ENCODE measurements at regions not wholly inside any gene's neighbourhood (a gene's known extent, or its start where the extent isn't known, plus 50 kb on each side); places are given as distances from the start of the nearest gene placed in this dataset.

GRCh38 chr7:26553582-26553981 is 261.9 kb downstream of the SNX10 start:
- H2AFZ ChIP-seq (ENCODE audit: low read depth, low read length, poor library complexity, severe bottlenecking) = no peak overlapping the region
- no peaks in the 10 kb centered on the region for H3K36me3 ChIP-seq (ENCODE audit: control insufficient read depth in 1 of 2, insufficient read depth in 2 of 2, low read length in 2 of 2)
- no peaks in the 10 kb centered on the region for H4K20me1 ChIP-seq (ENCODE audit: insufficient read depth)
- peaks cover 14 to 22% of the 10 kb centered on the region in 2 experiments for H3K4me1 ChIP-seq (ENCODE audit: control insufficient read depth in 1 of 2, insufficient read depth in 2 of 2, low read length in 2 of 2)
- no peak overlapping the region for H3K4me2 ChIP-seq (ENCODE audit: low read length)
- H3K4me3 ChIP-seq (replicated peaks in 1 of 2; ENCODE audit: low read depth in 1 of 2, low read length in 2 of 2) = no peak overlapping the region
- no peak for ATAC-seq
- intact Hi-C loops (cut with micrococcal nuclease) = no loop called here
- no peak overlapping the region for H3K27ac ChIP-seq (ENCODE audit: low read depth, low read length)
- no peaks in the 10 kb centered on the region for H3K79me2 ChIP-seq (ENCODE audit: insufficient read depth, low read length)
- no peak for TF ChIP-seq REST (IDR thresholded peaks at IDR 0.05; ENCODE audit: low read depth)
- TF ChIP-seq ZFX (IDR thresholded peaks at IDR 0.05) = no peak
- TF ChIP-seq MAX (IDR thresholded peaks at IDR 0.05) = no peak
- TF ChIP-seq JUND (IDR thresholded peaks at IDR 0.05) = no peak
- TF ChIP-seq CBX3 (IDR thresholded peaks at IDR 0.05; ENCODE audit: low read depth) = no peak
- TF ChIP-seq FOSL1 (IDR thresholded peaks at IDR 0.05; ENCODE audit: low read depth) = no peak
- TF ChIP-seq YY1 (IDR thresholded peaks at IDR 0.05; ENCODE audit: extremely low read depth, insufficient replicate concordance, low read depth, low read length) = no peak
- TF ChIP-seq TCF7L2 (IDR thresholded peaks at IDR 0.05; ENCODE audit: borderline replicate concordance, extremely low read depth, insufficient read depth, insufficient read length) = no peak
- no peak for TF ChIP-seq ZBTB33 (IDR thresholded peaks at IDR 0.05; ENCODE audit: extremely low read depth, insufficient replicate concordance, low read length)
- TF ChIP-seq SP1 (IDR thresholded peaks at IDR 0.05; ENCODE audit: low read depth) = no peak
- TF ChIP-seq EZH2phosphoT487 (IDR thresholded peaks at IDR 0.05; ENCODE audit: borderline replicate concordance) = no peak
- TF ChIP-seq CEBPB (IDR thresholded peaks at IDR 0.05; ENCODE audit: low read depth) = no peak
- TF ChIP-seq RAD21 (IDR thresholded peaks at IDR 0.05; ENCODE audit: low read depth) = no peak
- no peak for TF ChIP-seq POLR2AphosphoS5 (IDR thresholded peaks at IDR 0.05; ENCODE audit: low read depth, low read length)
- no peak for TF ChIP-seq EZH2 (IDR thresholded peaks at IDR 0.05)
- no peak for TF ChIP-seq SIN3A (IDR thresholded peaks at IDR 0.05; ENCODE audit: low read depth)
- TF ChIP-seq POLR2A (IDR thresholded peaks at IDR 0.05; ENCODE audit: borderline replicate concordance, extremely low read depth, insufficient read depth, insufficient read length) = no peak
- no peak for TF ChIP-seq ELF1 (IDR thresholded peaks at IDR 0.05; ENCODE audit: borderline replicate concordance, low read depth)
- H3K9me3 ChIP-seq (ENCODE audit: control insufficient read depth in 1 of 2, insufficient read depth in 1 of 2, low read depth in 1 of 2, low read length in 2 of 2) = no peaks in the 10 kb centered on the region
- H3K27me3 ChIP-seq (ENCODE audit: insufficient read depth, low read length) = no peaks in the 10 kb centered on the region; the same call in 1 of the 2 replicates
- no TSS peak for BruUV-seq (replicated peaks)
- CTCF ChIA-PET = no interaction called here
- no peak overlapping the region for H3K9ac ChIP-seq (ENCODE audit: low read length)
- POLR2A ChIA-PET = no interaction called here
- H3K9me2 ChIP-seq (ENCODE audit: insufficient read depth) = no peaks in the 10 kb centered on the region
- no peak for DNase-seq (ENCODE audit: low read depth, low spot score)
- RAD21 ChIA-PET (ENCODE audit: low non-redundant PET in 1 of 2, low total read pairs in 2 of 2, uncharacterized antibody in 2 of 2, unreplicated experiment in 2 of 2) = no interaction called here
